Caco-2 (cell line): ENCODE measurements at regions not wholly inside any gene's neighbourhood (a gene's known extent, or its start where the extent isn't known, plus 50 kb on each side); places are given as distances from the start of the nearest gene placed in this dataset.

Experiments used
- BruUV-seq: library from RNA; stranded (reverse); fragments of 400-500 nt; replicated peaks from 2 replicates; lab custom pipeline; 2021; lab: Mats Ljungman, UMichigan
- CTCF ChIA-PET: fragments of 300-600 bp; sonication (Branson Sonifier 250); formaldehyde crosslinking; loops from one replicate; lab custom pipeline; 2022; ENCODE audit warnings: antibody characterized with exemption; lab: Charles Lee
- POLR2A ChIA-PET: fragments of 300-600 bp; sonication (Branson Sonifier 250); formaldehyde crosslinking; loops from one replicate; lab custom pipeline; 2022; ENCODE audit warnings: antibody characterized with exemption; lab: Charles Lee
- DNase-seq, 2 experiments: peaks; one replicate each; pipeline versions ENCODE4 v3.0.0 to v3.0.0-alpha.2; 2020 to 2022
- H3K27me3 ChIP-seq: replicated peaks from 2 replicates; pipeline ENCODE4 v1.6.0; 2011; ENCODE audit warnings: low read length; ENCODE audit not compliant: control insufficient read depth, insufficient read depth
- H3K36me3 ChIP-seq: 2 replicates; pipeline ENCODE4 v1.5.1; 2011; ENCODE audit warnings: low read length; ENCODE audit not compliant: control insufficient read depth, insufficient read depth
- H3K4me1 ChIP-seq: fragments of 250-450 bp; sonication (Bioruptor Pico); 2 replicates; pipeline ENCODE4 v1.5.1; 2020; ENCODE audit warnings: mild to moderate bottlenecking
- H3K4me3 ChIP-seq: 2 replicates; pipeline ENCODE4 v1.5.1; 2011; ENCODE audit warnings: low read depth, mild to moderate bottlenecking, control low read depth, low read length
- H3K9me3 ChIP-seq: fragments of 250-450 bp; sonication (Bioruptor Pico); 2 replicates; pipeline ENCODE4 v1.5.1; 2020; ENCODE audit warnings: mild to moderate bottlenecking, moderate library complexity
- H3K27ac Mint-ChIP-seq: one replicate; pipeline ENCODE4 v1.8.0; 2022; ENCODE audit warnings: mixed read lengths; ENCODE audit not compliant: unreplicated experiment
- H3K27me3 Mint-ChIP-seq: one replicate; pipeline ENCODE4 v1.8.0; 2022; ENCODE audit warnings: mixed read lengths; ENCODE audit not compliant: insufficient read depth, unreplicated experiment
- H3K36me3 Mint-ChIP-seq: one replicate; pipeline ENCODE4 v1.8.0; 2022; ENCODE audit warnings: mild to moderate bottlenecking, mixed read lengths; ENCODE audit not compliant: insufficient read depth, unreplicated experiment
- H3K4me1 Mint-ChIP-seq: one replicate; pipeline ENCODE4 v1.8.0; 2022; ENCODE audit warnings: low read depth, mixed read lengths; ENCODE audit not compliant: unreplicated experiment
- H3K4me3 Mint-ChIP-seq: one replicate; pipeline ENCODE4 v1.8.0; 2022; ENCODE audit warnings: mild to moderate bottlenecking, moderate library complexity, mixed read lengths; ENCODE audit not compliant: unreplicated experiment
- H3K9me3 Mint-ChIP-seq: one replicate; pipeline ENCODE4 v1.8.0; 2022; ENCODE audit warnings: mixed read lengths; ENCODE audit not compliant: unreplicated experiment
- intact Hi-C: fragments of 100-400 bp; cut with micrococcal nuclease; formaldehyde crosslinking; loops from one replicate; pipeline ENCODE4 v1.10.0; 2022; ENCODE audit not compliant: unreplicated experiment
- TF ChIP-seq, protein P1 (sequence below), 2 experiments: fragments of 200-600 bp in 1 of 2; IDR thresholded peaks; 1 replicate in 1 of 2; 2 replicates in 1 of 2; pipeline versions ENCODE4 v1.5.1 to v1.8.0; 2011 to 2022; ENCODE audit warnings: antibody characterized with exemption in 1 of 2, control low read depth in 1 of 2, inconsistent platforms in 1 of 2, low read depth in 1 of 2, low read length in 1 of 2, mild to moderate bottlenecking in 1 of 2, moderate library complexity in 1 of 2; ENCODE audit not compliant: insufficient read depth in 1 of 2, severe bottlenecking in 1 of 2, unreplicated experiment in 1 of 2

DNA sequence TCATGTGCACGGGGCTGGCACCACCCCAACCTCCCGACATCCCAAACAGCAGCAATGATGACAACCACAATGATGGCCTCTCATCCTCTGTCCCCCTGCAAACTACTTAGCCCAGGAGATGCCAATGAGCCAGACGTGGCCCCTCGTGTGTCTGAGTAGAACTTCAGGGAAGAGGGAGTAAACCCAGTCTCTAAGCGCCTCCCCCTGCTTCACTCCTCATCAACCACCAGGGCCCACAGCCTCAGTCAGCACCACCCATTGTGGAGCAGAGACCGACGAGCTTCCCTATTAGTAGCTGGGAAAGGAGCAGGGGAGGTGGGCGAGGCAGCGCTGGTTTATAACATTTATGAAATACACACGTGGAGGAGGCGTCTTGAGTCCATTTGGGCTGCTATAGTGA, 182.7 kb upstream of the SFSWAP start:
- no peaks in the 10 kb centered on the region for H3K4me1 ChIP-seq
- BruUV-seq = no TSS peak
- ChIA-PET CTCF (no interaction called here), POLR2A (no interaction called here)
- H3K4me3 Mint-ChIP-seq = no peak overlapping the region
- H3K9me3 Mint-ChIP-seq = no peaks in the 10 kb centered on the region
- TF ChIP-seq, protein P1, sequence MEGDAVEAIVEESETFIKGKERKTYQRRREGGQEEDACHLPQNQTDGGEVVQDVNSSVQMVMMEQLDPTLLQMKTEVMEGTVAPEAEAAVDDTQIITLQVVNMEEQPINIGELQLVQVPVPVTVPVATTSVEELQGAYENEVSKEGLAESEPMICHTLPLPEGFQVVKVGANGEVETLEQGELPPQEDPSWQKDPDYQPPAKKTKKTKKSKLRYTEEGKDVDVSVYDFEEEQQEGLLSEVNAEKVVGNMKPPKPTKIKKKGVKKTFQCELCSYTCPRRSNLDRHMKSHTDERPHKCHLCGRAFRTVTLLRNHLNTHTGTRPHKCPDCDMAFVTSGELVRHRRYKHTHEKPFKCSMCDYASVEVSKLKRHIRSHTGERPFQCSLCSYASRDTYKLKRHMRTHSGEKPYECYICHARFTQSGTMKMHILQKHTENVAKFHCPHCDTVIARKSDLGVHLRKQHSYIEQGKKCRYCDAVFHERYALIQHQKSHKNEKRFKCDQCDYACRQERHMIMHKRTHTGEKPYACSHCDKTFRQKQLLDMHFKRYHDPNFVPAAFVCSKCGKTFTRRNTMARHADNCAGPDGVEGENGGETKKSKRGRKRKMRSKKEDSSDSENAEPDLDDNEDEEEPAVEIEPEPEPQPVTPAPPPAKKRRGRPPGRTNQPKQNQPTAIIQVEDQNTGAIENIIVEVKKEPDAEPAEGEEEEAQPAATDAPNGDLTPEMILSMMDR (IDR thresholded peaks at IDR 0.05; ENCODE audit: insufficient read depth in 1 of 2, low read depth in 1 of 2, low read length in 1 of 2, severe bottlenecking in 1 of 2, unreplicated experiment in 1 of 2) = no peak
- H3K27me3 Mint-ChIP-seq = peaks cover 16% of the 10 kb centered on the region
- H3K9me3 ChIP-seq = no peaks in the 10 kb centered on the region
- H3K4me1 Mint-ChIP-seq = no peaks in the 10 kb centered on the region
- H3K36me3 Mint-ChIP-seq = no peaks in the 10 kb centered on the region
- no peak overlapping the region for H3K27ac Mint-ChIP-seq
- intact Hi-C loops = no loop called here
- DNase-seq = no peak
- H3K36me3 ChIP-seq = no peaks in the 10 kb centered on the region
- H3K27me3 ChIP-seq = no peaks in the 10 kb centered on the region; the same call in 1 of the 2 replicates
- H3K4me3 ChIP-seq = no peak overlapping the region

DNA sequence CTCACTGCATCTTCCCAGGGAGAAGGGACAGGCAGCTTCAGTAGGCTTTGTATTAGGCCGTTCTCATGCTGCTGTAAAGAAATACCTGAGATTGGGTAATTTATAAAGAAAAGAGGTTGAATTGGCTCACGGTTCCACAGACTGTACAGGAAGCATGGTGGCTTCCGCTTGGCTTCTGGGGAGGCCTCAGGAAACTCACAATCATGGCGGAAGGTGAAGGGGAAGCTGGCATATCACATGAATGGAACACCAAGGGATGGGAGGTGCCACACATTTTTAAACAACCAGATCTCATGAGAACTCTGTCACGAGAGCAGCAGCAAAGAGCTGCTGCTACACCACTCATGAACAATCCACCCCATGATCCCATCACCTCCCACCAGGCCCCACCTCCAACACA, 182.2 kb upstream of the SFSWAP start:
- Mint-ChIP-seq H3K36me3 (no peaks in the 10 kb centered on the region), H3K27me3 (peaks cover 13% of the 10 kb centered on the region), H3K4me3 (no peak overlapping the region), H3K27ac (no peak overlapping the region), H3K4me1 (no peaks in the 10 kb centered on the region), H3K9me3 (no peaks in the 10 kb centered on the region)
- intact Hi-C loops = no loop called here
- no TSS peak for BruUV-seq
- Histone ChIP-seq H3K9me3 (no peaks in the 10 kb centered on the region), H3K27me3 (no peaks in the 10 kb centered on the region; the same call in 1 of the 2 replicates), H3K36me3 (no peaks in the 10 kb centered on the region), H3K4me3 (no peak overlapping the region), H3K4me1 (no peaks in the 10 kb centered on the region)
- POLR2A ChIA-PET = no interaction called here
- TF ChIP-seq, protein P1 (IDR thresholded peaks at IDR 0.05; ENCODE audit: insufficient read depth in 1 of 2, low read depth in 1 of 2, low read length in 1 of 2, severe bottlenecking in 1 of 2, unreplicated experiment in 1 of 2) = no peak
- CTCF ChIA-PET = no interaction called here
- no peak for DNase-seq

DNA sequence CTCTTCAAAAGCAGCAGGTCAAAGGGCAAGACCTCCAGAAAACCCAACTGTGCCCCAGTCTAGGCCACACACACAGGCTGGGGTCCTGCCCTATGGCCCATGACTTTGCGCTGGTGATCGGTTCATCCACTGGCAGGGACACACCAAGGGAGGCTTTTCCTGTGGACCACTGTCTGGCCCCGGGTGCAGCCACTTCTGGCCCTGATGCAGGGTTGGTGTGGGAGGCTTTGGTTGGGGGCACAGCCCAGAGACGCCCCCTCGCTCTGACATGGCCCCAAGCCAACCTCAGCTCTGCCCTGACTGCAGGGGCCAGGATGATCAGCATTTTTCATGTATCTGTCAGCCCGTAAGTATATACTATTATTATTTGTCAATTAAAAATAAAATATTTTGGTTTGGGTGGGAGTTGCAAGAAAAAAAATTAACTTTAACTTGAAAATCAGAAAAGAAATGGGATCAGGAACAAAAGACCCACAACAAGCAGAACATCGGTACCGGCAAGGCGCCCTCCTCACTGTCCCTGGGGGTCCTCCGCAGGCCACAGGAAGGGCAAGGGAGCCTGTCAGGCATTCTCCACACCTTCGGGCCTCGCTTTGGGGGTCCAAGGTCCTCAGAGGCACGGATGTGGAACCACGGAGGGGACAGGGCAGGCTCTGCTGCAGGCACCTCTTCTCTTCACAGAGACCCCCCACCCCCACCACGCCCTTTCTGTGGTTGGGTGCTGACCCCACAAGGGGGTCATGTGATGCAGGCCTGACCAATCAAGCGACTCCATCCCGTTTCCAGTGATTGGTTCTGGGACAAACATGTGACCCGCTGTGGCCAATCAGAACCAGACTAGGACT, 181.5 kb upstream of the SFSWAP start:
- intact Hi-C loops = no loop called here
- Mint-ChIP-seq H3K27ac (no peak overlapping the region), H3K4me1 (no peaks in the 10 kb centered on the region), H3K36me3 (no peaks in the 10 kb centered on the region), H3K4me3 (no peak overlapping the region), H3K27me3 (peaks cover 14% of the 10 kb centered on the region), H3K9me3 (no peaks in the 10 kb centered on the region)
- ChIA-PET CTCF (no interaction called here), POLR2A (no interaction called here)
- no peak for DNase-seq
- Histone ChIP-seq H3K4me1 (no peaks in the 10 kb centered on the region), H3K4me3 (no peak overlapping the region), H3K36me3 (no peaks in the 10 kb centered on the region), H3K27me3 (no peaks in the 10 kb centered on the region; the same call in 1 of the 2 replicates), H3K9me3 (no peaks in the 10 kb centered on the region)
- TF ChIP-seq, protein P1 (IDR thresholded peaks at IDR 0.05; ENCODE audit: insufficient read depth in 1 of 2, low read depth in 1 of 2, low read length in 1 of 2, severe bottlenecking in 1 of 2, unreplicated experiment in 1 of 2) = no peak
- no TSS peak for BruUV-seq
